SU-DHL-6 (cell line): ENCODE measurements at regions not wholly inside any gene's neighbourhood (a gene's known extent, or its start where the extent isn't known, plus 50 kb on each side); places are given as distances from the start of the nearest gene placed in this dataset.

Source experiments
- CTCF ChIP-seq: fragments of 200-600 bp; sonication (generic); IDR thresholded peaks from one replicate; pipeline ENCODE4 v1.5.1; 2017; ENCODE audit warnings: antibody characterized with exemption, mild to moderate bottlenecking, low read length, moderate library complexity; ENCODE audit not compliant: insufficient read depth, poor library complexity, severe bottlenecking
- EZH2phosphoT487 ChIP-seq: fragments of 200-600 bp; sonication (generic), shearing (Covaris generic); conservative IDR thresholded peaks from 2 replicates; pipeline ENCODE4 v1.6.1; 2018; ENCODE audit warnings: mild to moderate bottlenecking, antibody characterized with exemption, low read length, moderate library complexity, mixed read lengths

- no peak for TF ChIP-seq CTCF
- TF ChIP-seq EZH2phosphoT487, result no peak
Measured at GRCh38 chr16:87123356-87124001, 193.7 kb downstream of the C16orf95 start.
